Uterus (tissue), 2 donors: ENCODE measurements at regions not wholly inside any gene's neighbourhood (a gene's known extent, or its start where the extent isn't known, plus 50 kb on each side); places are given as distances from the start of the nearest gene placed in this dataset.

ENCODE experiments used
- POLR2A ChIP-seq, 2 donors: fragments of 450-650 bp; IDR thresholded peaks; one replicate each; pipeline ENCODE4 v1.6.1; 2016; ENCODE audit warnings: antibody characterized with exemption in 2 of 2, mild to moderate bottlenecking in 1 of 2, moderate library complexity in 1 of 2
- TF ChIP-seq, protein P1 (sequence below), 4 experiments: fragments of 200-600 bp in 2 of 4; fragments of 450-650 bp in 2 of 4; sonication (generic) in 2 of 4; IDR thresholded peaks; one replicate each; pipeline ENCODE4 v1.5.1; 2016 to 2019; ENCODE audit warnings: antibody characterized with exemption in 4 of 4, mild to moderate bottlenecking in 2 of 4, moderate library complexity in 1 of 4

GRCh38 chr4:166625018-166625637, 609.2 kb downstream of the SPOCK3 start:
- TF ChIP-seq, protein P1, sequence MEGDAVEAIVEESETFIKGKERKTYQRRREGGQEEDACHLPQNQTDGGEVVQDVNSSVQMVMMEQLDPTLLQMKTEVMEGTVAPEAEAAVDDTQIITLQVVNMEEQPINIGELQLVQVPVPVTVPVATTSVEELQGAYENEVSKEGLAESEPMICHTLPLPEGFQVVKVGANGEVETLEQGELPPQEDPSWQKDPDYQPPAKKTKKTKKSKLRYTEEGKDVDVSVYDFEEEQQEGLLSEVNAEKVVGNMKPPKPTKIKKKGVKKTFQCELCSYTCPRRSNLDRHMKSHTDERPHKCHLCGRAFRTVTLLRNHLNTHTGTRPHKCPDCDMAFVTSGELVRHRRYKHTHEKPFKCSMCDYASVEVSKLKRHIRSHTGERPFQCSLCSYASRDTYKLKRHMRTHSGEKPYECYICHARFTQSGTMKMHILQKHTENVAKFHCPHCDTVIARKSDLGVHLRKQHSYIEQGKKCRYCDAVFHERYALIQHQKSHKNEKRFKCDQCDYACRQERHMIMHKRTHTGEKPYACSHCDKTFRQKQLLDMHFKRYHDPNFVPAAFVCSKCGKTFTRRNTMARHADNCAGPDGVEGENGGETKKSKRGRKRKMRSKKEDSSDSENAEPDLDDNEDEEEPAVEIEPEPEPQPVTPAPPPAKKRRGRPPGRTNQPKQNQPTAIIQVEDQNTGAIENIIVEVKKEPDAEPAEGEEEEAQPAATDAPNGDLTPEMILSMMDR (IDR thresholded peaks at IDR 0.05) = no peak
- TF ChIP-seq POLR2A (IDR thresholded peaks at IDR 0.05) = no peak
